RWPE1 (cell line): ENCODE measurements at regions not wholly inside any gene's neighbourhood (a gene's known extent, or its start where the extent isn't known, plus 50 kb on each side); places are given as distances from the start of the nearest gene placed in this dataset.
A peak's percentile ranks its signal among the peaks of the same experiment; 100 is the strongest.

Source experiments
- CTCF ChIA-PET: fragments of 350-600 bp; sonication (Branson Sonifier 250); formaldehyde crosslinking; extraction: SDS; loops from one replicate; lab custom pipeline; 2021; lab: Yijun Ruan, JAX
- POLR2A ChIA-PET: fragments of 400-600 bp; formaldehyde crosslinking; extraction: SDS; loops from one replicate; lab custom pipeline; 2020; ENCODE audit warnings: antibody characterized with exemption; ENCODE audit not compliant: low non-redundant PET; lab: Yijun Ruan, JAX
- DNase-seq: peaks from one replicate; pipeline ENCODE4 v3.0.0; 2012; ENCODE audit warnings: low spot score
- H3K27ac ChIP-seq: fragments of 450-650 bp; 2 replicates; pipeline ENCODE4 v1.5.1; 2017
- TF ChIP-seq, protein P1 (sequence below): fragments of 450-650 bp; conservative IDR thresholded peaks from 2 replicates; pipeline ENCODE4 v1.5.1; 2017; ENCODE audit warnings: low read depth, mild to moderate bottlenecking

- TF ChIP-seq, protein P1, sequence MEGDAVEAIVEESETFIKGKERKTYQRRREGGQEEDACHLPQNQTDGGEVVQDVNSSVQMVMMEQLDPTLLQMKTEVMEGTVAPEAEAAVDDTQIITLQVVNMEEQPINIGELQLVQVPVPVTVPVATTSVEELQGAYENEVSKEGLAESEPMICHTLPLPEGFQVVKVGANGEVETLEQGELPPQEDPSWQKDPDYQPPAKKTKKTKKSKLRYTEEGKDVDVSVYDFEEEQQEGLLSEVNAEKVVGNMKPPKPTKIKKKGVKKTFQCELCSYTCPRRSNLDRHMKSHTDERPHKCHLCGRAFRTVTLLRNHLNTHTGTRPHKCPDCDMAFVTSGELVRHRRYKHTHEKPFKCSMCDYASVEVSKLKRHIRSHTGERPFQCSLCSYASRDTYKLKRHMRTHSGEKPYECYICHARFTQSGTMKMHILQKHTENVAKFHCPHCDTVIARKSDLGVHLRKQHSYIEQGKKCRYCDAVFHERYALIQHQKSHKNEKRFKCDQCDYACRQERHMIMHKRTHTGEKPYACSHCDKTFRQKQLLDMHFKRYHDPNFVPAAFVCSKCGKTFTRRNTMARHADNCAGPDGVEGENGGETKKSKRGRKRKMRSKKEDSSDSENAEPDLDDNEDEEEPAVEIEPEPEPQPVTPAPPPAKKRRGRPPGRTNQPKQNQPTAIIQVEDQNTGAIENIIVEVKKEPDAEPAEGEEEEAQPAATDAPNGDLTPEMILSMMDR = no peak
- ChIA-PET POLR2A (no interaction called here), CTCF (interaction anchor here (0.6 kb wide), 1 partner anchor 81 kb away, joined by 3 read pairs; no protein-coding TSS in a partner anchor)
- H3K27ac ChIP-seq = no peak overlapping the region
- DNase-seq = peak; percentile 88
Measured at GRCh38 chr6:139764498-139764986, 390.1 kb upstream of the CITED2 start.

- POLR2A ChIA-PET = interaction anchor here (0.6 kb wide), 1 partner anchor 394 kb away, joined by 3 read pairs; no protein-coding TSS in a partner anchor
- TF ChIP-seq, protein P1 = no peak
- H3K27ac ChIP-seq = no peak overlapping the region
- CTCF ChIA-PET = interaction anchor here (0.6 kb wide), 2 partner anchors 82 to 389 kb away, joined by 3 to 5 read pairs; partner anchors contain the start of gene CITED2
- DNase-seq = no peak
Measured at GRCh38 chr6:139763468-139764210, 389.2 kb upstream of the CITED2 start.

DNA sequence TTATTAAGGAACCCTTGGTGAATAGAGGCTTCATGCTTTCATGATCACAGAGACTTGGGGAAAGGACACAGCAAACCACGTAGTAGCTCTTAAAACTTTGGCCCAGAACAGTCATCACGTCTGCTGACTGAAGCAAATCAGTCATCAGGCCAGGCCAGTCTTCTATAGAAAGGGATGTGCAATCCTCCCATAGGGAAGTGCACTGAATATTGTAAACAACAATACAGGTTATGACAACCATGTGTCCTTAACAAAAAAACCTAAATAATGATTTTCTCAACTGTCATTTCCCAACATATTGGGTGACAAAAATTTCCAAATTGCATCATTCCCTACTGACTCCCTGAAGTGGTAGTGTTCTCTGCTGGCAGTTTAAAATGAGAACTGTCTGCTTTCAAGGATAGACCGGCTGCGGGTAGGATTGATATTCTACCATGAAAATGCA, 388.2 kb upstream of the CITED2 start:
- no peak for DNase-seq

DNA sequence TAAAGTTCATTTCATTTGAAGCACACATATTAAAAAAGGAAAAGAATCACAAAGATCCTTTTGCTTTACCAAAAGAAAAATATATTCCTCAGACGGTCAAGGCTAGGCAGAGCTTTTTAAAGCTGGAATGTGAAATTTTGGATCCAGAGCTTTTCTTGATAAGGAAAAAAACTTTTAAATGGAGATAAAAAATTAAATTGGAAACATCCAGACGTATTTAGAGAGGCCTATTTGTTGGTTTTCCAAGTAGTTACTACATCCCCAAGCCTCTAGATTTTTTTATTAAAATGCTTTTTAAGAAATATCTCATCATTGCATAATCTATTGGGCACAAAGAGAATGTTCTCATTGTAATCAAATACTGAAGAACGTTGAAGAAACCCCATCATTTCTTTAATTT, 385.7 kb upstream of the CITED2 start:
- ChIA-PET POLR2A (no interaction called here), CTCF (interaction anchor here (0.6 to 0.7 kb wide), 3 partner anchors 55 to 1795 kb away, joined by 3 to 4 read pairs (median 3); no protein-coding TSS in a partner anchor)
- TF ChIP-seq, protein P1 = no peak
- no peak overlapping the region for H3K27ac ChIP-seq
- DNase-seq = no peak

More for the DNA sequence above, 388.2 kb upstream of the CITED2 start:
- POLR2A ChIA-PET = no interaction called here
- TF ChIP-seq, protein P1 = no peak
- CTCF ChIA-PET = interaction anchor here (0.6 kb wide), 1 partner anchor 388 kb away, joined by 5 read pairs; the partner anchor contains the start of gene CITED2
- no peak overlapping the region for H3K27ac ChIP-seq

- POLR2A ChIA-PET = no interaction called here
- DNase-seq = no peak
- TF ChIP-seq, protein P1 = no peak
- CTCF ChIA-PET = interaction anchor here (0.6 kb wide), 1 partner anchor 66 kb away, joined by 4 read pairs; no protein-coding TSS in a partner anchor
- H3K27ac ChIP-seq = no peak overlapping the region
Measured at GRCh38 chr6:139759086-139759485, 384.6 kb upstream of the CITED2 start.

DNA sequence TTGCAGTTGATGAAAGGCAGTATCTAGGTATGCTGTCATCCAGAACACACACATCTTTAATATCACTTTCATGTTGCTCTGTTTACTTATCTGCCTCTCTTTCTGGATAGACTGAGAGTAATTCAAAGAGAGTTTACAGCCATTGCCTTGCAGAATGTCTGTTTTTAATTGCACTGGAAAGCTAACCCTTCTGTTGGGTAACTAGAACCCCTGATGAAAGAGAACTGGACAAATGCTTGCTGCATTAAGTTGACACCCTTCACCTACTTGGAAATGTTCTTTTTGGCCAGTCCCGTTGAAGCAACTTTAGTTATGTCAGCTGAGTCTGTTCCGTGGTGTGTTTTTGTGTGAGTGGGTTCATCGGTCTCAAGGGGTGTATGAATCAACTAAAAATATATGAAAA, 383.8 kb upstream of the CITED2 start:
- H3K27ac ChIP-seq = no peak overlapping the region
- no peak for DNase-seq
- CTCF ChIA-PET = interaction anchor here (0.6 kb wide), 2 partner anchors 153 to 601 kb away, joined by 4 to 5 read pairs; no protein-coding TSS in a partner anchor
- POLR2A ChIA-PET = no interaction called here
- TF ChIP-seq, protein P1 = no peak
